ENCODE measurements at regions not wholly inside any gene's neighbourhood (a gene's known extent, or its start where the extent isn't known, plus 50 kb on each side); places are given as distances from the start of the nearest gene placed in this dataset.

DNA sequence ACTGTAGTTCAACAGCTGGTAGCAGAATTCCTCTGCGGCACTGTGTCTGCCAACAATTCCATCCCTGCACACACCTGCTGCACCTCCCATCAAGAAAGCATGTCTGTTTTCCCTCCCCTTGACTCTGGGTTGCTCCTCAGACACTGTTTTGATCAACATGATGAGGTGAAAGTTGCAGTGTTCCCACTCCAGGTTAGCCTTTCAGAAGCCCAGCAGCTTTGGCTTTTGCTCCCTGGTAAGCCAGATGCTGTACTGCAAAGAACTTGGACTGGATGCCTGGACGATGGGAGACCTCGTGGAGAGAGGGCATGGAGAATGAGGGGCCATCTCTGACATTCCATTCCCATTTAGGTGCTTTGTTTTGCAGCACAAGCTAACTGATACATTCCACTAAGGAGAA, 79.1 kb upstream of the MAFB start:
- H3K9me3 ChIP-seq, result no peaks in the 10 kb centered on the region
- WGBS, 4 donors, result 78 to 87% (median 84%) methylated on average over 3 of the region's 3 CpGs
- DNase-seq, result no peak
- no peak overlapping the region for H3K27ac ChIP-seq
- H3K4me3 ChIP-seq, result no peak overlapping the region
- ATAC-seq, result no peak
- peaks cover 0 to 4% (median 0%) of the 10 kb centered on the region in 9 donors for H3K27me3 ChIP-seq
- no peaks in the 10 kb centered on the region for H3K36me3 ChIP-seq
- peaks cover 0 to 35% (median 5%) of the 10 kb centered on the region in 12 donors for H3K4me1 ChIP-seq
- intact Hi-C loops (cut with DNase I), result no loop called here
- TF ChIP-seq, protein P1, sequence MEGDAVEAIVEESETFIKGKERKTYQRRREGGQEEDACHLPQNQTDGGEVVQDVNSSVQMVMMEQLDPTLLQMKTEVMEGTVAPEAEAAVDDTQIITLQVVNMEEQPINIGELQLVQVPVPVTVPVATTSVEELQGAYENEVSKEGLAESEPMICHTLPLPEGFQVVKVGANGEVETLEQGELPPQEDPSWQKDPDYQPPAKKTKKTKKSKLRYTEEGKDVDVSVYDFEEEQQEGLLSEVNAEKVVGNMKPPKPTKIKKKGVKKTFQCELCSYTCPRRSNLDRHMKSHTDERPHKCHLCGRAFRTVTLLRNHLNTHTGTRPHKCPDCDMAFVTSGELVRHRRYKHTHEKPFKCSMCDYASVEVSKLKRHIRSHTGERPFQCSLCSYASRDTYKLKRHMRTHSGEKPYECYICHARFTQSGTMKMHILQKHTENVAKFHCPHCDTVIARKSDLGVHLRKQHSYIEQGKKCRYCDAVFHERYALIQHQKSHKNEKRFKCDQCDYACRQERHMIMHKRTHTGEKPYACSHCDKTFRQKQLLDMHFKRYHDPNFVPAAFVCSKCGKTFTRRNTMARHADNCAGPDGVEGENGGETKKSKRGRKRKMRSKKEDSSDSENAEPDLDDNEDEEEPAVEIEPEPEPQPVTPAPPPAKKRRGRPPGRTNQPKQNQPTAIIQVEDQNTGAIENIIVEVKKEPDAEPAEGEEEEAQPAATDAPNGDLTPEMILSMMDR (IDR thresholded peaks at IDR 0.05), result no peak
- TF ChIP-seq POLR2A (IDR thresholded peaks at IDR 0.05), result no peak

DNA sequence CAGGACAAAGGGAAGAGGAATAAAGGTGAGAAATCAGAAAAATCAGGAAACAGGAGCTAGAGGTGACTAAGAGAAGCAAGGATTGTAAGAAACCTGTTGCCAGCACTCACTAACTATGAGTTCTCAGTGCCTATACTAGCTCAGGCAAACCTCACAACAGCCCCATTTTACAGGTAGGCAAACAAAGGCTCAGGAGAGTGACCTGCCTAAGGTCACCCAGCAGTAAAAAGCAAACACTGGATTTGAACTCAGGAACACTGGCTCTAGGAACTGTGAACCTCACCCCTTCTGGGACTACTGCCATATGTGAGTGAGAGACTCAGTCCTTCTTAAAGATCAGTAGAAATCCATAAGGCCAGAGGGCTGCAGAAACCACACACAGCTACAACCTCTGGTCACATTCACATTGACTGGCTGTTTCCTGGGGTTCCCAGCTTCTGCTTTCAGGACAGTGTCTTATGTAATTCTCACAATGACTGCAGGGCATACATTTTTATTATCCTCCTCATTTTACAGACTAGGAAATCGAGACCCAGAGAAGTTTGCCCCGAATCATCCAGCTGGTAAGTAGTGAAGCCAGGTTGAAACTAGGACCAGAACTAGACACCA, 80.7 kb upstream of the MAFB start:
- peak in 2 of 4 donors; percentile 46 to 48 for ATAC-seq
- peaks cover 0 to 38% (median 5%) of the 10 kb centered on the region in 12 donors for H3K4me1 ChIP-seq
- H3K27ac ChIP-seq, result peak overlapping the region in 1 of 12 donors; percentile 35
- WGBS, 4 donors, result 85 to 95% (median 90%) methylated on average over 2 of the region's 2 CpGs
- no peaks in the 10 kb centered on the region for H3K9me3 ChIP-seq
- H3K27me3 ChIP-seq, result peaks cover 0 to 2% (median 0%) of the 10 kb centered on the region in 9 donors
- H3K4me3 ChIP-seq, result no peak overlapping the region
- DNase-seq, result no peak
- no peaks in the 10 kb centered on the region for H3K36me3 ChIP-seq
- intact Hi-C loops (cut with DNase I), result no loop called here
- TF ChIP-seq, protein P1 (IDR thresholded peaks at IDR 0.05), result no peak
- no peak for TF ChIP-seq POLR2A (IDR thresholded peaks at IDR 0.05)

DNA sequence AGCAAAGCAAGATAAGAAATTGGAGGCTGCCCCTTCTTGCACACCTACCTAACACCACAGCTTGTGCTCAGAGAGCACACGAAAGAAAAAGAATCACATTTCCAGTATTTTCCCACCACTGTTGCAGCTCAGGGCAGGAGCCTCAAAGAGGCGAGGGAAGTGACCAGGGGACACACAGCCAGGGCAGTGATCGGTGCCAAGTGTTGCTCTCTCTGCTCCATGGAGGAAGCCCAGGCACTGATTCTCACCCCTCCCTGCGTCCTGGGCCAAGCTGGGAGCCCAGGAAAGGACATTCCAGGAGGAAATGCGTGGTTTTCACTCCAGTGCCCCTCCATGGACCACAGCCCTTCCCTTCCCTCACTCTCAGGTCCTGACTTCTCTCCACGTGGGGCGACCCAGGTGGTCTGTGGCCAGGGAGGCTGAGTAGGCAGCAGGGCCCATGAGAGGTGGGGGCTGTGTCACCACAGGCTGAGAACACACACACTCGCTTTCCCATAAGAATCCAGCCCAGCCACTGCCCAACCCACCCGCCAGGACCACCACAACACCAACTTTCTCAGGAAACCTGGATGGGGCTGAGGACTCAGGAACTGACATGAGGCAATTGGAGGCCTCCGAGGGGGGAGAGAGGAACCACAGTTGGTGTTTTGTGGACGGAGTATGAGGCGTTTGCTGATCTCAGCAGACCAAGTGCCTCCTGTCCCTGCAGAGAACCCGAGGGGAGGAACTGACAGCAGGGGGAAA, 81.7 kb upstream of the MAFB start:
- 59 to 71% (median 65%) methylated on average over 13 of the region's 13 CpGs for WGBS, 4 donors
- peaks cover 0 to 43% (median 5%) of the 10 kb centered on the region in 12 donors for H3K4me1 ChIP-seq
- TF ChIP-seq, protein P1 (IDR thresholded peaks at IDR 0.05), result no peak
- no peak for TF ChIP-seq POLR2A (IDR thresholded peaks at IDR 0.05)
- intact Hi-C loops (cut with DNase I), result no loop called here
- no peaks in the 10 kb centered on the region for H3K27me3 ChIP-seq
- no peaks in the 10 kb centered on the region for H3K36me3 ChIP-seq
- H3K4me3 ChIP-seq, result no peak overlapping the region
- peak; percentile 42 to 81 (median 54) for ATAC-seq
- H3K9me3 ChIP-seq, result no peaks in the 10 kb centered on the region
- DNase-seq, result peak in 4 of 5 donors; percentile 26 to 54 (median 36)
- peak overlapping the region in 2 of 12 donors; percentile 13 to 19 for H3K27ac ChIP-seq

DNA sequence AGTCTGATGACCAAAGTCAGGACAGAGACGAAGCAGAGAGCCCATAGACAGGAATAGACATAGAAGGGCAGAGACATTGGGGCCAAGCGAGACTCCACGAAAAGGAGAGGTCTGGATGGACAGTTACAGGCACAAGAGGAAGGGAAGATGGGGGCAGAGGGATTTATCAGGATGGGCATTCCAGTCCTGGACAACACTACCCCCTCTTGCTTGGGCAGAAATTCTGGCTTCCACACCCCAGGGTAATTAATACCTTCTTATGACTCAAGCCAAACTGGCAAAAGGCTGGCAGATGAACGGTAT, 82.2 kb upstream of the MAFB start:
- Histone ChIP-seq H3K4me1 (peaks cover 0 to 43% (median 5%) of the 10 kb centered on the region in 12 donors), H3K27me3 (no peaks in the 10 kb centered on the region), H3K36me3 (no peaks in the 10 kb centered on the region), H3K4me3 (no peak overlapping the region), H3K27ac (no peak overlapping the region), H3K9me3 (no peaks in the 10 kb centered on the region)
- intact Hi-C loops (cut with DNase I), result no loop called here
- WGBS, 4 donors, result 63 to 86% (median 79%) methylated on average over 4 of the region's 4 CpGs
- no peak for DNase-seq
- no peak for ATAC-seq
- TF ChIP-seq POLR2A (IDR thresholded peaks at IDR 0.05), result no peak
- TF ChIP-seq, protein P1 (IDR thresholded peaks at IDR 0.05), result no peak
